Hematopoietic multipotent progenitor cell treated with erythropoietin and hydrocortisone succinate and interleukin-3 and kit ligand, for 6 days (in vitro differentiated cells): ENCODE measurements at regions not wholly inside any gene's neighbourhood (a gene's known extent, or its start where the extent isn't known, plus 50 kb on each side); places are given as distances from the start of the nearest gene placed in this dataset.
A peak's percentile ranks its signal among the peaks of the same experiment; 100 is the strongest.

ENCODE experiments used
- DNase-seq: peaks from one replicate; pipeline ENCODE4 v3.0.0-alpha.2; 2015

- no peak for DNase-seq
Measured at GRCh38 chr20:50242548-50242862, 51.9 kb downstream of the CEBPB start.

GRCh38 chr20:50242863-50243609 is 52.4 kb downstream of the CEBPB start:
- peak; percentile 64 for DNase-seq

- DNase-seq: no peak
Measured at GRCh38 chr20:50243610-50244351, 53.2 kb downstream of the CEBPB start.

GRCh38 chr20:50244352-50245149 is 53.9 kb downstream of the CEBPB start:
- no peak for DNase-seq

GRCh38 chr20:50245498-50246366 is 55.1 kb downstream of the CEBPB start:
- peak; percentile 47 for DNase-seq

- DNase-seq: no peak
Measured at GRCh38 chr20:50246367-50247195, 56.0 kb downstream of the CEBPB start.

GRCh38 chr20:50247196-50248094 is 56.8 kb downstream of the CEBPB start:
- no peak for DNase-seq

GRCh38 chr20:50248104-50248641 is 57.5 kb downstream of the CEBPB start:
- DNase-seq: peak; percentile 34

- no peak for DNase-seq
Measured at GRCh38 chr20:50249447-50250388, 59.1 kb downstream of the CEBPB start.

GRCh38 chr20:50250679-50251382 is 60.2 kb downstream of the CEBPB start:
- no peak for DNase-seq

- DNase-seq: no peak
Measured at GRCh38 chr20:50251383-50251748, 60.7 kb downstream of the CEBPB start.

- no peak for DNase-seq
Measured at GRCh38 chr20:50251992-50252511, 61.4 kb downstream of the CEBPB start.

GRCh38 chr20:50252701-50253100 is 62.1 kb downstream of the CEBPB start:
- DNase-seq: no peak

GRCh38 chr20:50253101-50253500 is 62.5 kb downstream of the CEBPB start:
- DNase-seq: no peak

- DNase-seq: no peak
Measured at GRCh38 chr20:50254466-50255079, 63.9 kb downstream of the CEBPB start.

- DNase-seq: no peak
Measured at GRCh38 chr20:50256577-50256976, 65.9 kb downstream of the CEBPB start.

GRCh38 chr20:50257860-50258259 is 67.2 kb downstream of the CEBPB start:
- DNase-seq: no peak
